Smooth muscle cell (in vitro differentiated cells): ENCODE measurements at regions not wholly inside any gene's neighbourhood (a gene's known extent, or its start where the extent isn't known, plus 50 kb on each side); places are given as distances from the start of the nearest gene placed in this dataset.

Experiments used
- DNase-seq: peaks from one replicate; lab custom pipeline; 2025; ENCODE audit not compliant: unreplicated experiment; lab: John Stamatoyannopoulos, UW
- H2AFZ ChIP-seq: fragments of 200-600 bp; sonication (generic); 2 replicates; pipeline ENCODE4 v1.6.0; 2016; ENCODE audit warnings: antibody characterized with exemption, low read depth, mild to moderate bottlenecking
- H3F3A ChIP-seq: fragments of 200-600 bp; sonication (generic); 2 replicates; pipeline ENCODE4 v1.6.0; 2017; ENCODE audit warnings: antibody characterized with exemption, low read depth
- H3K27ac ChIP-seq: fragments of 200-600 bp; sonication (generic); 2 replicates; pipeline ENCODE4 v1.5.1; 2016; ENCODE audit warnings: low read depth, mild to moderate bottlenecking
- H3K27me3 ChIP-seq: fragments of 200-600 bp; sonication (generic); 2 replicates; pipeline ENCODE4 v1.6.1; 2016; ENCODE audit warnings: low read depth, mild to moderate bottlenecking
- H3K36me3 ChIP-seq: fragments of 200-600 bp; sonication (generic); 2 replicates; pipeline ENCODE4 v1.5.1; 2016; ENCODE audit warnings: low read depth
- H3K4me1 ChIP-seq: fragments of 200-600 bp; sonication (generic); 2 replicates; pipeline ENCODE4 v1.5.1; 2016; ENCODE audit warnings: low read depth
- H3K4me2 ChIP-seq: fragments of 200-600 bp; sonication (generic); 2 replicates; pipeline ENCODE4 v1.6.0; 2016; ENCODE audit warnings: mild to moderate bottlenecking
- H3K4me3 ChIP-seq: fragments of 200-600 bp; sonication (generic); 2 replicates; pipeline ENCODE4 v1.5.1; 2016; ENCODE audit warnings: mild to moderate bottlenecking
- H3K79me2 ChIP-seq: fragments of 200-600 bp; sonication (generic); 2 replicates; pipeline ENCODE4 v1.6.0; 2016; ENCODE audit warnings: low read depth, mild to moderate bottlenecking
- H3K9ac ChIP-seq: fragments of 200-600 bp; sonication (generic); 2 replicates; pipeline ENCODE4 v1.6.0; 2016; ENCODE audit warnings: low read depth
- H3K9me3 ChIP-seq: fragments of 200-600 bp; sonication (generic); replicated peaks from 2 replicates; pipeline ENCODE4 v1.5.1; 2016; ENCODE audit warnings: low read depth
- H4K20me1 ChIP-seq: fragments of 200-600 bp; sonication (generic); 2 replicates; pipeline ENCODE4 v1.6.0; 2016; ENCODE audit warnings: low read depth
- WGBS: methylation state at CpG from one replicate; pipeline ENCODE4 v1.1.7; 2016; ENCODE audit warnings: low lambda C conversion rate; 5-methylcytosine and 5-hydroxymethylcytosine counted together
- TF ChIP-seq, protein P1 (sequence below): fragments of 200-600 bp; sonication (generic); IDR thresholded peaks from 2 replicates; pipeline ENCODE4 v1.5.1; 2017; ENCODE audit warnings: borderline replicate concordance, mild to moderate bottlenecking, antibody characterized with exemption; ENCODE audit not compliant: insufficient read depth, poor library complexity, severe bottlenecking

- 85% methylated on average over 3 of the region's 3 CpGs for WGBS
- Histone ChIP-seq H3K9me3 (no peaks in the 10 kb centered on the region), H3K27ac (no peak overlapping the region), H3K9ac (no peak overlapping the region), H3K4me3 (no peak overlapping the region), H2AFZ (no peak overlapping the region), H3K79me2 (no peaks in the 10 kb centered on the region), H3K36me3 (no peaks in the 10 kb centered on the region), H3F3A (peaks cover 5% of the 10 kb centered on the region), H4K20me1 (no peaks in the 10 kb centered on the region), H3K4me2 (no peak overlapping the region), H3K4me1 (no peaks in the 10 kb centered on the region), H3K27me3 (no peaks in the 10 kb centered on the region)
- TF ChIP-seq, protein P1, sequence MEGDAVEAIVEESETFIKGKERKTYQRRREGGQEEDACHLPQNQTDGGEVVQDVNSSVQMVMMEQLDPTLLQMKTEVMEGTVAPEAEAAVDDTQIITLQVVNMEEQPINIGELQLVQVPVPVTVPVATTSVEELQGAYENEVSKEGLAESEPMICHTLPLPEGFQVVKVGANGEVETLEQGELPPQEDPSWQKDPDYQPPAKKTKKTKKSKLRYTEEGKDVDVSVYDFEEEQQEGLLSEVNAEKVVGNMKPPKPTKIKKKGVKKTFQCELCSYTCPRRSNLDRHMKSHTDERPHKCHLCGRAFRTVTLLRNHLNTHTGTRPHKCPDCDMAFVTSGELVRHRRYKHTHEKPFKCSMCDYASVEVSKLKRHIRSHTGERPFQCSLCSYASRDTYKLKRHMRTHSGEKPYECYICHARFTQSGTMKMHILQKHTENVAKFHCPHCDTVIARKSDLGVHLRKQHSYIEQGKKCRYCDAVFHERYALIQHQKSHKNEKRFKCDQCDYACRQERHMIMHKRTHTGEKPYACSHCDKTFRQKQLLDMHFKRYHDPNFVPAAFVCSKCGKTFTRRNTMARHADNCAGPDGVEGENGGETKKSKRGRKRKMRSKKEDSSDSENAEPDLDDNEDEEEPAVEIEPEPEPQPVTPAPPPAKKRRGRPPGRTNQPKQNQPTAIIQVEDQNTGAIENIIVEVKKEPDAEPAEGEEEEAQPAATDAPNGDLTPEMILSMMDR: no peak
- no peak for DNase-seq
Observed at GRCh38 chr11:112367461-112367860, 106.8 kb upstream of the PLET1 start.

DNA sequence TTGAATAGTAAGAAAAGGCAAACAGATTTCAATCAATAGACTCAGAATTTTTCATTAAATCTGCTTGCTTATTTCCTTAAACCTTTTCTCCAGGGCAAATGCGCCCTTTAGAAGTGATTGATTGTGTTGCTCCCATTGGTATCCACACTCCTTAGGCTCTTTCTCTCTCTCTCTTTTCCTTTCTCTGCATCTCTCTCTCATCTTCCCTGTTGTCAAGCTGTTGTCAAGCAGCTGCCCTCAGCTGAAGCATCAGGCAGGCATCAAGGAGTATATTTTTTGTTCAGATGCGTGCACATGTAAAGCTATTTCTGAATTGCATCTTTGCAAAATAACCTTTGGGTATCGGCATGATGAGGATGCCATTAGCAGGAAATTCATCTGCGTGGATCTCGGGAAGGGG is 107.2 kb upstream of the PLET1 start:
- 96% methylated on average over 5 of the region's 5 CpGs for WGBS
- no peak overlapping the region for H3K9ac ChIP-seq
- no peak for DNase-seq

GRCh38 chr11:112368381-112368780 is 107.7 kb upstream of the PLET1 start:
- H3K4me3 ChIP-seq: no peak overlapping the region
- 95% methylated on average over 1 of the region's 1 CpG for WGBS
- H3K9me3 ChIP-seq: no peaks in the 10 kb centered on the region
- H3K9ac ChIP-seq: no peak overlapping the region
- H3K79me2 ChIP-seq: no peaks in the 10 kb centered on the region
- H2AFZ ChIP-seq: no peak overlapping the region
- TF ChIP-seq, protein P1: no peak
- H3K4me2 ChIP-seq: no peak overlapping the region
- DNase-seq: no peak
- no peaks in the 10 kb centered on the region for H3K36me3 ChIP-seq
- H3F3A ChIP-seq: peaks cover 5% of the 10 kb centered on the region
- H3K4me1 ChIP-seq: no peaks in the 10 kb centered on the region
- H3K27me3 ChIP-seq: no peaks in the 10 kb centered on the region
- H4K20me1 ChIP-seq: no peaks in the 10 kb centered on the region
- H3K27ac ChIP-seq: no peak overlapping the region

More for the DNA sequence above, 107.2 kb upstream of the PLET1 start:
- Histone ChIP-seq H3K27me3 (no peaks in the 10 kb centered on the region), H3K36me3 (no peaks in the 10 kb centered on the region), H3K79me2 (no peaks in the 10 kb centered on the region), H3K9me3 (no peaks in the 10 kb centered on the region), H3K27ac (no peak overlapping the region), H3K4me1 (no peaks in the 10 kb centered on the region), H2AFZ (no peak overlapping the region), H4K20me1 (no peaks in the 10 kb centered on the region), H3K4me2 (no peak overlapping the region), H3F3A (peaks cover 5% of the 10 kb centered on the region), H3K4me3 (no peak overlapping the region)
- TF ChIP-seq, protein P1: no peak

GRCh38 chr11:112369374-112369773 is 108.7 kb upstream of the PLET1 start:
- no peak for DNase-seq
- Histone ChIP-seq H3K9ac (no peak overlapping the region), H3K4me3 (no peak overlapping the region)

More at GRCh38 chr11:112369374-112369773, 108.7 kb upstream of the PLET1 start:
- peaks cover 5% of the 10 kb centered on the region for H3F3A ChIP-seq
- no peaks in the 10 kb centered on the region for H4K20me1 ChIP-seq
- WGBS: 93% methylated on average over 1 of the region's 1 CpG
- TF ChIP-seq, protein P1: no peak
- H3K4me2 ChIP-seq: no peak overlapping the region
- no peaks in the 10 kb centered on the region for H3K79me2 ChIP-seq
- no peaks in the 10 kb centered on the region for H3K36me3 ChIP-seq
- no peaks in the 10 kb centered on the region for H3K27me3 ChIP-seq
- no peak overlapping the region for H3K27ac ChIP-seq
- H3K4me1 ChIP-seq: no peaks in the 10 kb centered on the region
- no peak overlapping the region for H2AFZ ChIP-seq
- H3K9me3 ChIP-seq: no peaks in the 10 kb centered on the region
